ENCODE measurements at regions not wholly inside any gene's neighbourhood (a gene's known extent, or its start where the extent isn't known, plus 50 kb on each side); places are given as distances from the start of the nearest gene placed in this dataset.

DNA sequence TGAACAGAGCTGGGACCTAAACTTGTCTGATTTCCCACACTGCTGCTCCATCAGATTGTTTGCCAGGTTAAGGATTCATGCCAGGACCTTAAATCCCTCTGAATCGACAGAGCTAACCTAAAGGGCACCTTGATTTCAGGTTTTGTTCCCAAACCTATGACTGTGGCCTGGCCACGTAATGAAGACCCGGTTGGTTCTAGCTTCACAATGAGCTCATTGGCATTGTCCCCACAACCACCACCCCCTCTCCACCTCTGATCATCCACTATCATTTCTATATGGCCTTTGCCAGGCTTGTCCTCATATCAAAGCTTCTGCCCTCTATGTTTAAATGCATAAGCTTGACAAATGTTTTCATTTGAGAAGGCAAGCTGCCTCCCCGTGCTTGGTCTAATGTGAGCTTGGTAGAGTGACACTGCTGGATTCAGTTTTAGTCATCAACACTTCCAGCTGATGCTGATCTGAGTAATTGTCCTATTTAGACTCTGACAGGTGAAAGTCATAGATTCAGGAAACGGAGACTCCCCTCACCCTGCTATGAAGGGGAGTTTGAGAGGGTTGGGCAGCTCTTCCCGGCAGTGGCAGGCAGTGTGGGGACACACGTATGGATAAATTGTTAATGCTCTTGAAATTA, 407.1 kb upstream of the CFAP20DC start:
- DNase-seq: no peak
- Histone ChIP-seq H3K9me3 (no peaks in the 10 kb centered on the region), H3K4me3 (no peak overlapping the region), H3K27me3 (no peaks in the 10 kb centered on the region), H3K36me3 (no peaks in the 10 kb centered on the region)

- DNase-seq: no peak
- Histone ChIP-seq H3K4me3 (no peak overlapping the region), H3K27me3 (no peaks in the 10 kb centered on the region), H3K36me3 (no peaks in the 10 kb centered on the region), H3K9me3 (no peaks in the 10 kb centered on the region)
These were observed 402.2 kb upstream of the CFAP20DC start for GRCh38 chr3:59451800-59452746.

DNA sequence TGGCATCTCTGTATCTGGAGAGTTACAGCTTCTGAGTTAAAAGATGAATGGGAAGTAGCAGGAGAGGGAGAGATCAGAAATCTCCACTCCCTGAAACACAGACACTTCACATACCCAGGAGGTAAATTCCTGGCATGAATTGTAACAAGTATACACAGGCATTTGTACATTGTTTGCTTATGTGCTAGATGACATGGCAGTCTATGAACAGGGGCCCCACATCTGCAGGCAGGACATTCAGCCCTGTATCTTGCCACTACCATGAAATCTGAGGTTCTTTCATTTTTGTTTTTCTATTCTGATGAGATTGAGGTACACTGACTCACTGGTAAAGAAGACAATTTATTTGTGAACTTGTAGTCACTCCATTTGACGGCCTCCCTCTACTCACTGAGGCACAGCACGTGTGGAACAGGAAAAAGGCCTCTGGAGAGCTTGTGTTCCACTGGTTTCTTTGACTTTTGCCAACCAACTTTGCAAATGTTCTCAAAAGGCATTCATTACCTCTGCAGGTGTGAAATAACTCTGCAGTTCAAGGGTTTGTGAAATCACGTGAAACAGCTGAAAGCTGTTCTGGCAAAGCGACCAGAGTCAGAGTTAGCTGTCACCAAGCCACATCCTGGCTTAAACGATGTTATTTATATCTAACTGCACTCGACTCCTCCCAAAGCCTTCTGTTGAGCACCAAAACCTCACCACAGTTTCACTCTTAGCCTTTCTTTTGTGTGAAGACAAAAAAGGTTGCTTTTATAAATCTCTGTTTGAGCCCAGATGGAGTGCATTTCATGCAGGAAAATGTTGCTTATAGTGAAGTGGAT, 401.3 kb upstream of the CFAP20DC start:
- Histone ChIP-seq H3K4me3 (no peak overlapping the region), H3K9me3 (no peaks in the 10 kb centered on the region), H3K36me3 (no peaks in the 10 kb centered on the region), H3K27me3 (no peaks in the 10 kb centered on the region)
- no peak for DNase-seq

GRCh38 chr3:59450437-59450836, 400.6 kb upstream of the CFAP20DC start:
- H3K27me3 ChIP-seq: no peaks in the 10 kb centered on the region
- H3K36me3 ChIP-seq: no peaks in the 10 kb centered on the region
- no peaks in the 10 kb centered on the region for H3K9me3 ChIP-seq
- H3K4me3 ChIP-seq: no peak overlapping the region
- DNase-seq: no peak

DNA sequence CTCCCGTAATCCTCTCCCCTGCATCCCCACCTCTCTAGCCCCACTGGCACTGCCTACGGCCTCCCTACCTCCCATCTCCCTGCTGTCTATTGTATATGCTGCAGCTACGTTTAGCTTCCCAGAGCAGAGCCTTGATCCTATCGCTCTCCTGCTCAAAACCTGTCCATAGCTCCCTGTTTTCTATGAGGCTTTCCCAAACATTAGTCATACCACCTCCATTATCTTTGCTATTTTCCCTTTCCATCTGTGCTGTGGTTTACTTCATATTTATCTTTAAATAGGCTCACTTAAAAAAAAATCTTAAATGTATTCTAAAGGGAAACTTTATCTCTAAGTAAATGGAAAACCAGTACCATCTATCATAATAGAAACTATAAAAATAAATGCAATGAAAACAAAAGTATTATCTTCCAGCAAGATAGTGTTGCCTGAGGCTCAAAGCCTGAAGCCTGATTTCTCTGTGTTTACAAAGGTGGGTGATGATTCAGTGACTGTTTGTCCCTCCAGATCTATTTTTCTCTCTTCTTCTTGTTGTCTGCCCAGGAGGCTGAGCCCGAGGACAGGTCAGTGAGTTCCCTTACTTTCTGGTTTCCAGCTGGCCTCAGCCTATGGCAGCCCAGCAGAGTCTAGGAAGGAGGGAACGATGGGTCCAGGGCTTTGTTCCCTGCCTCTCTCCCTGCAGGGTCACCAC, 397.1 kb upstream of the CFAP20DC start:
- H3K36me3 ChIP-seq: no peaks in the 10 kb centered on the region
- no peaks in the 10 kb centered on the region for H3K27me3 ChIP-seq
- no peak for DNase-seq
- no peaks in the 10 kb centered on the region for H3K9me3 ChIP-seq
- no peak overlapping the region for H3K4me3 ChIP-seq

GRCh38 chr3:59444676-59445075, 394.9 kb upstream of the CFAP20DC start:
- no peak for DNase-seq
- H3K4me3 ChIP-seq: no peak overlapping the region

GRCh38 chr3:59444294-59444671, 394.5 kb upstream of the CFAP20DC start:
- Histone ChIP-seq H3K9me3 (no peaks in the 10 kb centered on the region), H3K4me3 (no peak overlapping the region), H3K27me3 (no peaks in the 10 kb centered on the region), H3K36me3 (no peaks in the 10 kb centered on the region)
- no peak for DNase-seq

More at GRCh38 chr3:59444676-59445075, 394.9 kb upstream of the CFAP20DC start:
- H3K27me3 ChIP-seq: no peaks in the 10 kb centered on the region
- no peaks in the 10 kb centered on the region for H3K9me3 ChIP-seq
- H3K36me3 ChIP-seq: no peaks in the 10 kb centered on the region

DNA sequence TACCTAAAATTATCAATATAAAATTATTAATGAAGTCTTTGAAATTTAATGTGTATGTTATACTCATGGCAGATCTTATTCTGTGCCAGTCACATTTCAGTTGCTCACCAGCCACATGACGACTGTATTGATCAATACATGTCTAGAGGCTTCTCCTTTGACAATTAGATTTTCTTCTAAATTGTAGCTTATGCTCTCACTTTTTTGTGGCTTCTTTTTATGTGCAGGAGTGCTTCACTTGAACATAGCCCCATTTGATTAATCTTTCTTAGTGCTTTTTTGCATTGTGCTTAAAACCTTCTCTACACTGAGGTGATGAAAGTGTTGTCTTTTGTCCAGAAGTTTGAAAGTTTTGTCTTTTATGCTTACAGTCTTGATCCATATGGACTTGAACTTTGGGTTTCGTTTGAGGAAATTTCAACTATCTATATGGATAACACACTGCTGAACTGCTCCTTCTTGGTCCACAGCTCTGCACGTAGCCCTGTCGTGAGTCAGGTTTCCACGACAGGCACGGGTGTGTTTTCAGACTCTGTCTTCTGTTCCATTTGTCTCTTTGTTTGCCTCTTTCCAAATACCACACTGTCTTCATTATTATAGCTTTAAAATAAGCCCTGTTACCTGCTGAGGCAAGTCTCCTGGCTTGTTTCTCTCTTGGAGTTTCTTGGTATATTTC, 393.9 kb upstream of the CFAP20DC start:
- Histone ChIP-seq H3K36me3 (no peaks in the 10 kb centered on the region), H3K27me3 (no peaks in the 10 kb centered on the region), H3K9me3 (no peaks in the 10 kb centered on the region), H3K4me3 (no peak overlapping the region)
- no peak for DNase-seq

- Histone ChIP-seq H3K4me3 (no peak overlapping the region), H3K27me3 (no peaks in the 10 kb centered on the region), H3K9me3 (no peaks in the 10 kb centered on the region), H3K36me3 (no peaks in the 10 kb centered on the region)
- no peak for DNase-seq
These were observed 392.2 kb upstream of the CFAP20DC start for GRCh38 chr3:59442046-59442445.

GRCh38 chr3:59440285-59441028, 390.6 kb upstream of the CFAP20DC start:
- no peaks in the 10 kb centered on the region for H3K27me3 ChIP-seq
- no peak for DNase-seq
- no peak overlapping the region for H3K4me3 ChIP-seq
- no peaks in the 10 kb centered on the region for H3K9me3 ChIP-seq
- H3K36me3 ChIP-seq: no peaks in the 10 kb centered on the region

GRCh38 chr3:59438492-59438891, 388.7 kb upstream of the CFAP20DC start:
- Histone ChIP-seq H3K27me3 (no peaks in the 10 kb centered on the region), H3K9me3 (no peaks in the 10 kb centered on the region), H3K36me3 (no peaks in the 10 kb centered on the region), H3K4me3 (no peak overlapping the region)
- DNase-seq: no peak

DNA sequence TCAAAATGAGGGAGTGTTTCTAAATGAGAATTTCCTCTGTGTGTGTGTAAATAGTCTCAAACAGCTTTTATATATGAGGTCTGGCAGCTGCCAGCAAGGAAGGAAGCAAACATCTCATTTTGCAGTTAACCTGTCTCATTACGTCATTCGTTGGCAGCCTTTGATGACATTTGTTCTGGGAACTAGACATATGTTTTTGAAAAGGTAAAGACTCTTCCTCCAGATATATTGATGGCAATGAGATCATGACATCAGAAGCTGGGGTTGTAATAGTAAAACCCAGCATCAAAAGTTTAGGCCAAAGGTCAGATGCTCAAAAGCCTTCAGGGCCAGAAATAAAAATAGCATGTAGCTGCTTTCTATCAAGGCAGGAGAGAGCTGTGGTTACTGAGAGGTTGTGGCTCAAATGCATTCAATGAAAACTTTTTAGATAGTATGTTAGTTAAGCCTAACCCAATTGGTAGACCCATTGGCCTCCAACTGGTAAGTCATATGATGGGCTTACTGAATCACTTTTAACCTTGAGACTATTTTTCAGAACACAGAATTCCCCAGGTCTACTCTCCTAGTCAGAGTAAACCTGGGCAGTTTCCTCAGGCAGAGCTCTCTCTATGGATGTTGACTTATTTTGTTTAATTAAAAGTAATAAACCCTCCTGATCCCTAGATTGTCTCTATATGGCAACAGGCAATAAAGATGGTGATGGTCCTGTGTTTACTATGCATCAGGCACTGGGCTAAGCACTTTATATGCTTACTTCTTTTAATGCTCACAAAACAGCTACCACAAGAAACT, 386.5 kb upstream of the CFAP20DC start:
- Histone ChIP-seq H3K36me3 (no peaks in the 10 kb centered on the region), H3K9me3 (no peaks in the 10 kb centered on the region)
- no peak for DNase-seq

DNA sequence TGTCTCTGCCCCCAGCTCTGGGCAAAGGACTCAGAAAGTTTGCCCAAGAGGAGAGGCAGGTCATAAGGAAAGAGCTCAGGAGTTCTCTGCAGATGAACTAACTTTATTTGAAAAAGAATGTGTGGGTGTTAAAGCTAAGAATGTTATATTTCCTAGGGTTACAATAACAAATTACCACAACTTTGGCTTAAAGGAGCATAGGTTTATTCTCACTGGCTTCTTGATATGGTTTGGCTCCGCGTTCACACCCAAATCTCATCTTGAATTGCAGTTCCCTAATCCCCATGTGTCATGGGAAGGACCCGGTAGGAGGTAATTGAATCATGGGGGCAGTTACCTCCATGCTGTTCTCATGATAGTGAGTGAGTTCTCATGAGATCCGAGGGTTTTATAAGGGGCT, 383.7 kb upstream of the CFAP20DC start:
- DNase-seq: peak; percentile 4
- no peaks in the 10 kb centered on the region for H3K36me3 ChIP-seq
- H3K9me3 ChIP-seq: no peaks in the 10 kb centered on the region
- H3K4me3 ChIP-seq: no peak overlapping the region
- H3K27me3 ChIP-seq: no peaks in the 10 kb centered on the region

More for the DNA sequence above, 386.5 kb upstream of the CFAP20DC start:
- H3K27me3 ChIP-seq: no peaks in the 10 kb centered on the region
- H3K4me3 ChIP-seq: no peak overlapping the region

DNA sequence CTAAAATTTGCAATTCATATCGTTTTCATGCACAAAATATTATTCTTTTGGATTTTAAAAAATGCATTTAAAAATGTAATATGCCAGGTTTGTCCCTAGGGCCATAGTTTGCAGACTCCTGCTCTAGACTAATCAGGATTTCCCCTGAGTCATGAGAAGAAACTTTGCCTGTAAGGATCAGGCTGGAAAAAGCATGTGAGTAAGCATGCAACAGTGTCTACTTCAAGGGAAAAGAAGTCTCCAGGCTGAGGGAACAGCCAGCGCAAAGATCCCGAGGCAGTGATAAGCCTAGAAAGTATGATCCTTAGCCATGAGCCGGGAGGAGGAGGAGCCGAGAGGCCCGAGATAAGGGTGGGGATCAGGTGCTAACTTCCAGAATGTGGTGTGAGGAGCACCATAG, 382.8 kb upstream of the CFAP20DC start:
- no peak for DNase-seq
- H3K27me3 ChIP-seq: no peaks in the 10 kb centered on the region
- H3K9me3 ChIP-seq: no peaks in the 10 kb centered on the region
- H3K36me3 ChIP-seq: no peaks in the 10 kb centered on the region
- no peak overlapping the region for H3K4me3 ChIP-seq

DNA sequence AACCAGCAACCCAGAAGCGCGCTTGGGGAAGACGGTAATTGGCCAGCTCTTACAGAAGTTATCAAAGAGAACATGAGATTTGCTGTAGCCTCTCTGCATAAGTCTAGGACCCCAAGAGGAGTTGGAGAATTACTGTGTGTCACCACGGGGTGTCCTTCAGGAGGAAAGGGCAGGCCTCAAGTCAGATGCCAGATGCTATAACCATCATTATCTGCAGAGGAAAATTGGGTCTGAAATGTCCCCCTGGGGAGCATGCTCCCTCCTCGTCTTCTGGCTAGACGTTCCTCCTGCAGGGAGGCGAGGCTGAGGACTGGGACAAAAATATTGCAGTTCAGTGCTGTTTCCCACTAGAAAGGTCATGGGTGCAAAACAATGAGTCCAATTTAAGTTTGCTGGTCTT, 380.5 kb upstream of the CFAP20DC start:
- H3K9me3 ChIP-seq: no peaks in the 10 kb centered on the region
- H3K4me3 ChIP-seq: no peak overlapping the region

More for the DNA sequence above, 380.5 kb upstream of the CFAP20DC start:
- no peaks in the 10 kb centered on the region for H3K36me3 ChIP-seq
- no peak for DNase-seq
- H3K27me3 ChIP-seq: no peaks in the 10 kb centered on the region

Measured in MG63 (cell line).